Loucy (cell line): ENCODE measurements at regions not wholly inside any gene's neighbourhood (a gene's known extent, or its start where the extent isn't known, plus 50 kb on each side); places are given as distances from the start of the nearest gene placed in this dataset.

Experiments used
- CTCF ChIP-seq: fragments of 200-600 bp; sonication (generic); conservative IDR thresholded peaks from 2 replicates; pipeline ENCODE4 v1.5.1; 2014; ENCODE audit warnings: mild to moderate bottlenecking, antibody characterized with exemption, low read length
- EZH2phosphoT487 ChIP-seq: fragments of 200-600 bp; IDR thresholded peaks from 2 replicates; pipeline ENCODE4 v1.6.1; 2018; ENCODE audit warnings: antibody characterized with exemption, mild to moderate bottlenecking, moderate library complexity, borderline replicate concordance

GRCh38 chr13:75226092-75226491 lies 255.9 kb downstream of the TBC1D4 start:
- TF ChIP-seq CTCF: no peak; the same call in 1 of the 2 replicates
- TF ChIP-seq EZH2phosphoT487: no peak
